Thyroid gland (tissue), 4 donors: ENCODE measurements at regions not wholly inside any gene's neighbourhood (a gene's known extent, or its start where the extent isn't known, plus 50 kb on each side); places are given as distances from the start of the nearest gene placed in this dataset.
"Not testable (repeated sequence)": the region's sequence is repeated elsewhere in the genome, so short reads cannot be mapped to it uniquely, and the experiment has no call there.

Experiments used
- DNase-seq, 2 donors: peaks; one replicate each; pipeline ENCODE4 v3.0.0-alpha.2; 2019
- H3K27ac ChIP-seq, 3 donors: fragments of 200-600 bp; sonication (generic); 1 replicate in 2 of 3; 2 replicates in 1 of 3; pipeline ENCODE4 v1.5.1; 2016 to 2019; ENCODE audit warnings: mild to moderate bottlenecking in 1 of 3, moderate library complexity in 1 of 3
- H3K27me3 ChIP-seq: fragments of 200-600 bp; sonication (generic); one replicate; pipeline ENCODE4 v1.5.1; 2019
- H3K36me3 ChIP-seq, 2 donors: fragments of 200-600 bp; sonication (generic); one replicate each; pipeline ENCODE4 v1.5.1; 2016 to 2019
- H3K4me1 ChIP-seq, 2 donors: fragments of 200-600 bp; sonication (generic); one replicate each; pipeline ENCODE4 v1.5.1; 2017 to 2019
- H3K4me3 ChIP-seq, 3 donors: fragments of 200-600 bp; sonication (generic); replicated peaks in 1 of 3; 1 replicate in 2 of 3; 2 replicates in 1 of 3; pipeline ENCODE4 v1.5.1; 2016; ENCODE audit warnings: mild to moderate bottlenecking in 1 of 3
- H3K9me3 ChIP-seq: fragments of 200-600 bp; sonication (generic); one replicate; pipeline ENCODE4 v1.5.1; 2017
- POLR2A ChIP-seq, 2 donors: fragments of 450-650 bp; IDR thresholded peaks; one replicate each; pipeline ENCODE4 v1.6.1; 2017; ENCODE audit warnings: antibody characterized with exemption in 2 of 2, mild to moderate bottlenecking in 2 of 2, moderate library complexity in 1 of 2
- WGBS, 2 donors: methylation state at CpG; one replicate each; pipeline ENCODE4 v1.1.5; 2017; 5-methylcytosine and 5-hydroxymethylcytosine counted together
- intact Hi-C: fragments of 100-400 bp; cut with DNase I; formaldehyde crosslinking; loops from one replicate; pipeline ENCODE4 v1.15.1; 2023
- TF ChIP-seq, protein P1 (sequence below), 6 experiments: fragments of 200-600 bp in 3 of 6; fragments of 450-650 bp in 3 of 6; sonication (generic) in 3 of 6; IDR thresholded peaks; one replicate each; pipeline ENCODE4 v1.5.1; 2016 to 2019; ENCODE audit warnings: antibody characterized with exemption in 6 of 6, mild to moderate bottlenecking in 2 of 6, inconsistent platforms in 1 of 6, moderate library complexity in 1 of 6

DNA sequence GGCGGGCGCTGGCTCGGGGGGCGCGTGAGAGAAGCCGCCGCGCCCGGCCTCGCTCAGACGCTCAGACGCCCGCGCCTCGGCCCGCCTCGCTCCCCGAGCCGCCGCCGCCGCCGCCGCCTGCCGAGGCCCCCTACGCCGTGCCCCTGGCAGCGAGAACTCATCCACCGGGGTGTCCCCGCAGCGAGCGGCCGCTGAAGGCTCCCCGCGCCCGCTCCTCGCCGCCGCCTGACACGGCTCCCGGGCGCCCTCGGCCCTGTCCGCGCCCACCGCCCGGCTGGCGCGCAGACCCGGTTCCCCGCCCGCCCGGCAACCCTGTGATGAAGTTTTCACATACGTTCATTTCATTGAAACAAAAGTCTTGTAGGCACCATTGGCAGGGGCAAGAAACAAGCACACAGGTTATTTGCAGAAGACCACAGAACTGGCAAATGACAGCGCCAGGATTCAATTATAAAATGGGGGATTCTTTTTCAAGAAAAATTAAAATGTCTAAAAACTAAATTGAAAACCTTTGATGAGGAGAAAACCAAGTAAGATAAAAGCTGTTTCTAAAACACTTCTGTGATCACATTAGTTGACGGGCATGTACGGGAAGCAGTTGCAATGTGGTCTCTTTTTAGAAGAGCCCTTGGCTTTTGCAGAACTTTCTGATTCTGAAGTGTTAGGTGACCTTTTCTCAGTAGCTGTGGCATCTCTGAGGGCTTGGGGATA, 50.5 kb upstream of the TUBA3D start:
- no peak overlapping the region for H3K27ac ChIP-seq
- intact Hi-C loops, result no loop called here
- H3K4me1 ChIP-seq, result no peaks in the 10 kb centered on the region
- H3K9me3 ChIP-seq, result no peaks in the 10 kb centered on the region
- H3K27me3 ChIP-seq, result peaks cover 4% of the 10 kb centered on the region
- no peak for DNase-seq
- no peak overlapping the region for H3K4me3 ChIP-seq
- 7 to 8% methylated on average over 21 to 22 of the region's 57 CpGs for WGBS, 2 donors
- TF ChIP-seq, protein P1, sequence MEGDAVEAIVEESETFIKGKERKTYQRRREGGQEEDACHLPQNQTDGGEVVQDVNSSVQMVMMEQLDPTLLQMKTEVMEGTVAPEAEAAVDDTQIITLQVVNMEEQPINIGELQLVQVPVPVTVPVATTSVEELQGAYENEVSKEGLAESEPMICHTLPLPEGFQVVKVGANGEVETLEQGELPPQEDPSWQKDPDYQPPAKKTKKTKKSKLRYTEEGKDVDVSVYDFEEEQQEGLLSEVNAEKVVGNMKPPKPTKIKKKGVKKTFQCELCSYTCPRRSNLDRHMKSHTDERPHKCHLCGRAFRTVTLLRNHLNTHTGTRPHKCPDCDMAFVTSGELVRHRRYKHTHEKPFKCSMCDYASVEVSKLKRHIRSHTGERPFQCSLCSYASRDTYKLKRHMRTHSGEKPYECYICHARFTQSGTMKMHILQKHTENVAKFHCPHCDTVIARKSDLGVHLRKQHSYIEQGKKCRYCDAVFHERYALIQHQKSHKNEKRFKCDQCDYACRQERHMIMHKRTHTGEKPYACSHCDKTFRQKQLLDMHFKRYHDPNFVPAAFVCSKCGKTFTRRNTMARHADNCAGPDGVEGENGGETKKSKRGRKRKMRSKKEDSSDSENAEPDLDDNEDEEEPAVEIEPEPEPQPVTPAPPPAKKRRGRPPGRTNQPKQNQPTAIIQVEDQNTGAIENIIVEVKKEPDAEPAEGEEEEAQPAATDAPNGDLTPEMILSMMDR (IDR thresholded peaks at IDR 0.05), result no peak
- no peak for TF ChIP-seq POLR2A (IDR thresholded peaks at IDR 0.05)
- H3K36me3 ChIP-seq, result no peaks in the 10 kb centered on the region

DNA sequence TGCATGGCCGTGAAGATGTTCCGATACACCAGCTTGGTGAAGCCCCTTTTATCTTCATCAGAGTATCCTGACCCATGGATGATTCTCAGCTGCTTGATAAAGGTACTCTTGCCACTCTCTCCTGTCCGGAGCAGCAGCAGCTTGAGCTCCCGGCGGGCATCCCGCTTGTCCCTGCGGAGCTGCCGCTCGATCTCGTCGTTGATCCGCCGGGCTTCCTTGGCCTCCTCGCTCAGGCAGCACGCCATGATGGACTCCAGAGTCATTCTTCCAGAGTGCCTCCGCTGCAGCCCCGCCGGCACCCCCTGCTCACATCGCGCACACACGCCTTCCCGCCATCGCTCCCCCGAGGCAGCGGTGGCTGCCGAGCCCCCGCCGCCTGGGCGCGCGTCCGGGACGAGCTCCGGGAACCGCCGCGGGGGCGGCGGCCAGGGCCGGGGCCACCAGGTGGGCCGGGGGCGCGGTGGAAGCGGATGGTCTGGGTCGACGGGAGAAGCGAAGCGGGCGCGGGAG, 51.3 kb upstream of the TUBA3D start:
- H3K27ac ChIP-seq, intact Hi-C loops, H3K4me3 ChIP-seq, H3K36me3 ChIP-seq, DNase-seq, H3K9me3 ChIP-seq, H3K4me1 ChIP-seq, H3K27me3 ChIP-seq: not testable (repeated sequence)
- WGBS, 2 donors, result 31 to 36% methylated on average over 14 to 21 of the region's 50 CpGs

DNA sequence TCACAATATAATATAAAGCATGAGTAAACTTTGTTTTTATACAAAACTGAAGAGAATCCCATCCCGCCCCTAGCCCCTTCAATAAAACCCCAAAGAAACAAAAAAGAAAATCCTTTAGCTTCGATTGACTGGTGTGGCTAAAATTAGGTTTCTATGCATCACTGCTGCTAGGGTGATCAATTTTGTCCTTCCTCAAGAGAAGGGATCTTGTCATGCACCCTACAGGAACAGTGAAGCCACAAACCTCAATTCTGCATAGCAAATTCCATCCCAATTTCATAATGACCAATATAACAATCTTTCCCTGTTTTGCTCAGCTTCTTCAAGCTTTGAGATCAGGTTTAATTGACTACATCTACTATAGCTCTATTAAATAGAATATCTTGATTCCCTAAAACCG, 55.2 kb upstream of the TUBA3D start:
- H3K9me3 ChIP-seq, H3K36me3 ChIP-seq, H3K27me3 ChIP-seq, H3K4me1 ChIP-seq, H3K27ac ChIP-seq, DNase-seq, H3K4me3 ChIP-seq, intact Hi-C loops: not testable (repeated sequence)
- 87 to 97% methylated on average over 3 of the region's 3 CpGs for WGBS, 2 donors

DNA sequence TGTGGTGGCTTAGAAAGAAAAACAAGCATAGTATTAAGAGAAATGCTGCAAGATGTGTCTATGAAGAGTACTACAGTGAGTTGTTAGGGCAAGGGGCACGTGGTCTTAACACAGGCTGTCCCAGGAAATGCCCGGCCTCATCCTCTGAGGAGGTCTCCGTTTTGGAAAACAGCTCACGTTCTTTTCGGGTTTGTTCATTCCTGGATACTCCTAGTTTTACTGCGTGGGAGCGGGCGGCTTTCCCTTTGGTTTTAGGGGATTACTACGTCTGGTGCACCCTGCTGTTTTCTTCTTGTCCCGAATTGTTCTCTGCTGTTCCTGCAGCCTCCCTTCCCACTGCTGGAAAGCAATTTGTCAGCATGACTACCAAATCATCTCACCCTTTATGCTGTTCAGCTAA, 55.5 kb upstream of the RAB6D start:
- Histone ChIP-seq H3K27me3 (no peaks in the 10 kb centered on the region), H3K4me3 (no peak overlapping the region), H3K36me3 (no peaks in the 10 kb centered on the region), H3K4me1 (no peaks in the 10 kb centered on the region), H3K27ac (no peak overlapping the region), H3K9me3 (no peaks in the 10 kb centered on the region)
- no peak for DNase-seq
- 43 to 50% methylated on average over 10 of the region's 10 CpGs for WGBS, 2 donors
- TF ChIP-seq, protein P1 (IDR thresholded peaks at IDR 0.05), result no peak
- TF ChIP-seq POLR2A (IDR thresholded peaks at IDR 0.05), result no peak
- intact Hi-C loops, result loop anchor here (5.0 to 10.0 kb wide), 2 partner anchors 95 to 253 kb away; no protein-coding TSS in a partner anchor

DNA sequence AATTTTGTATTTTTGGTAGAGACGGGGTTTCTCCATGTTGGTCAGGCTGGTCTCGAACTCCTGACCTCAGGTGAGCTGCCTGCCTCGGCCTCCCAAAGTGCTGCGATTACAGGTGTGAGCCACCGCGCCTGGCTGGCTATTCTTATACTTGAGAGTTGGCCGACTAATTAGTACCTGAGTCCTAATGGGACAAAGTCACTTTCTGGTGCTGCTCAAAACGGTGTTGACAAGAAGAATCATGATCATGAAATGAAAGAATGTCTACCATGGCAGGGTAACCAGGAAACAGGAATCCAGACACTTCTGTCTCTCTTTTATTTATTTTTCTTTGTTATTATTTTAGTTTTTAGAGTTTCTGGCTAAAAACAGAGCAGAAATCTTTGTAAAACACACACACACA, 54.7 kb upstream of the RAB6D start:
- Histone ChIP-seq H3K4me3 (no peak overlapping the region), H3K36me3 (no peaks in the 10 kb centered on the region), H3K27ac (no peak overlapping the region), H3K4me1 (no peaks in the 10 kb centered on the region), H3K9me3 (no peaks in the 10 kb centered on the region), H3K27me3 (no peaks in the 10 kb centered on the region)
- no peak for TF ChIP-seq POLR2A (IDR thresholded peaks at IDR 0.05)
- TF ChIP-seq, protein P1 (IDR thresholded peaks at IDR 0.05), result no peak
- 86 to 91% methylated on average over 8 of the region's 8 CpGs for WGBS, 2 donors
- no peak for DNase-seq
- intact Hi-C loops, result loop anchor here (5.0 to 10.0 kb wide), 2 partner anchors 96 to 254 kb away; no protein-coding TSS in a partner anchor

DNA sequence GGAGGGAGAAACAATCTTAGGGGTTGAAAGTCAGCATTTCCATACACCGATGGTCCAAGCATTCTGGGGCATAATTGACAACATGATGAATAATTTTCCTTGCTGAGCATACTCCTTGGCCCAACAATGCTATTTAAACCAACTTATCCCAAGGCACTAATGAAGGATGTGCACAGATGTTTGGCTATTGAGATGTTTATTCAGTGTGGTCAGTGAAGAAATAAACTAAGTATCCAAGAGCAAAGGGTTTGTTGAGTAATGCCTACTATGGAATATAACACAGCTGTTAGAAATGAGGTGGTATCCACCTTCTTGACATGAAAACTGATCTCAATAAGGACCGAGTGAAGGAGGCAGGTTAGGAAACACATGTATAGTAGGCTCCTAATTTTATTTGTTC, 53.9 kb upstream of the RAB6D start:
- Histone ChIP-seq H3K27me3 (no peaks in the 10 kb centered on the region), H3K9me3 (no peaks in the 10 kb centered on the region), H3K27ac (no peak overlapping the region), H3K36me3 (no peaks in the 10 kb centered on the region), H3K4me3 (no peak overlapping the region), H3K4me1 (no peaks in the 10 kb centered on the region)
- DNase-seq, result no peak
- TF ChIP-seq, protein P1 (IDR thresholded peaks at IDR 0.05), result no peak
- TF ChIP-seq POLR2A (IDR thresholded peaks at IDR 0.05), result no peak
- 51 to 56% methylated on average over 2 of the region's 2 CpGs for WGBS, 2 donors
- intact Hi-C loops, result loop anchor here (5.0 to 10.0 kb wide), 2 partner anchors 97 to 254 kb away; no protein-coding TSS in a partner anchor
